Mesenchymal stem cell (in vitro differentiated cells and primary cell): ENCODE measurements at regions not wholly inside any gene's neighbourhood (a gene's known extent, or its start where the extent isn't known, plus 50 kb on each side); places are given as distances from the start of the nearest gene placed in this dataset.

ENCODE experiments used
- DNase-seq: peaks from one replicate; pipeline ENCODE4 v3.0.0-alpha.2; 2013
- H2AFZ ChIP-seq: one replicate; pipeline ENCODE4 v1.6.1; 2013; ENCODE audit warnings: low read depth, mild to moderate bottlenecking, control low read depth, inconsistent platforms, low read length, moderate library complexity
- H2AK5ac ChIP-seq: 2 replicates; pipeline ENCODE4 v1.6.1; 2013; ENCODE audit warnings: low read length, moderate library complexity, mild to moderate bottlenecking, inconsistent platforms; ENCODE audit not compliant: severe bottlenecking
- H2BK120ac ChIP-seq: one replicate; pipeline ENCODE4 v1.6.1; 2013; ENCODE audit warnings: low read depth, mild to moderate bottlenecking, inconsistent platforms, low read length, moderate library complexity
- H2BK12ac ChIP-seq, 2 experiments: one replicate each; pipeline ENCODE4 v1.6.1; 2013; ENCODE audit warnings: inconsistent platforms in 2 of 2, low read length in 2 of 2, mild to moderate bottlenecking in 2 of 2, moderate library complexity in 2 of 2, control low read depth in 1 of 2
- H2BK15ac ChIP-seq: one replicate; pipeline ENCODE4 v1.6.1; 2013; ENCODE audit warnings: mild to moderate bottlenecking, low read depth, inconsistent platforms; ENCODE audit not compliant: poor library complexity, severe bottlenecking
- H2BK5ac ChIP-seq: 2 replicates; pipeline ENCODE4 v1.6.1; 2013; ENCODE audit warnings: low read depth, mild to moderate bottlenecking, low read length, control low read depth, inconsistent platforms; ENCODE audit not compliant: poor library complexity, severe bottlenecking
- H3K14ac ChIP-seq, 2 experiments: one replicate each; pipeline ENCODE4 v1.6.1; 2013; ENCODE audit warnings: inconsistent platforms in 2 of 2, low read length in 2 of 2, control low read depth in 1 of 2, mild to moderate bottlenecking in 1 of 2, moderate library complexity in 1 of 2
- H3K18ac ChIP-seq, 2 experiments: one replicate each; pipeline ENCODE4 v1.6.1; 2013; ENCODE audit warnings: inconsistent platforms in 2 of 2, low read length in 2 of 2, control low read depth in 1 of 2, low read depth in 1 of 2, mild to moderate bottlenecking in 1 of 2
- H3K23ac ChIP-seq, 2 experiments: one replicate each; pipeline ENCODE4 v1.6.1; 2013; ENCODE audit warnings: inconsistent platforms in 2 of 2, low read length in 2 of 2, mild to moderate bottlenecking in 2 of 2, moderate library complexity in 2 of 2, control low read depth in 1 of 2
- H3K27ac ChIP-seq: 2 replicates; pipeline ENCODE4 v1.5.1; 2013; ENCODE audit warnings: mild to moderate bottlenecking, moderate library complexity, low read length, control low read depth, inconsistent platforms; ENCODE audit not compliant: poor library complexity, severe bottlenecking
- H3K27me3 ChIP-seq, 2 experiments: 2 replicates each; pipeline versions ENCODE4 v1.6.1 to v1.7.0; 2013; ENCODE audit warnings: low read length in 2 of 2, mild to moderate bottlenecking in 2 of 2, moderate library complexity in 2 of 2, control low read depth in 1 of 2, inconsistent platforms in 1 of 2; ENCODE audit not compliant: control insufficient read depth in 1 of 2, insufficient read depth in 1 of 2
- H3K36me3 ChIP-seq, 2 experiments: 2 replicates each; pipeline versions ENCODE4 v1.6.1 to v1.7.0; 2013; ENCODE audit warnings: low read length in 2 of 2, control low read depth in 1 of 2, inconsistent platforms in 1 of 2, low read depth in 1 of 2, mild to moderate bottlenecking in 1 of 2; ENCODE audit not compliant: insufficient read depth in 2 of 2, control insufficient read depth in 1 of 2
- H3K4ac ChIP-seq, 2 experiments: one replicate each; pipeline ENCODE4 v1.6.1; 2013; ENCODE audit warnings: inconsistent platforms in 2 of 2, low read length in 2 of 2, mild to moderate bottlenecking in 2 of 2, moderate library complexity in 2 of 2, control low read depth in 1 of 2, low read depth in 1 of 2
- H3K4me1 ChIP-seq: 2 replicates; pipeline ENCODE4 v1.6.1; 2013; ENCODE audit warnings: low read depth, low read length, control low read depth; ENCODE audit not compliant: control insufficient read depth, insufficient read depth
- H3K4me2 ChIP-seq: 2 replicates; pipeline ENCODE4 v1.6.1; 2013; ENCODE audit warnings: low read length, mild to moderate bottlenecking, inconsistent platforms; ENCODE audit not compliant: poor library complexity, severe bottlenecking
- H3K4me3 ChIP-seq, 2 experiments: 2 replicates each; pipeline versions ENCODE4 v1.5.1 to v1.7.0; 2013; ENCODE audit warnings: low read length in 2 of 2, mild to moderate bottlenecking in 2 of 2, control low read depth in 1 of 2, low read depth in 1 of 2; ENCODE audit not compliant: insufficient read depth in 1 of 2
- H3K79me1 ChIP-seq: replicated peaks from 2 replicates; pipeline ENCODE4 v1.6.1; 2013; ENCODE audit warnings: mild to moderate bottlenecking, control low read depth, low read length, inconsistent platforms; ENCODE audit not compliant: poor library complexity, severe bottlenecking
- H3K9ac ChIP-seq: 2 replicates; pipeline ENCODE4 v1.7.0; 2013; ENCODE audit warnings: mild to moderate bottlenecking, low read length, moderate library complexity
- H3K9me3 ChIP-seq: 2 replicates; pipeline ENCODE4 v1.7.0; 2013; ENCODE audit warnings: mild to moderate bottlenecking, low read length; ENCODE audit not compliant: control insufficient read depth
- H4K8ac ChIP-seq: one replicate; pipeline ENCODE4 v1.6.1; 2013; ENCODE audit warnings: inconsistent platforms, mild to moderate bottlenecking, low read length, moderate library complexity
- H4K91ac ChIP-seq: one replicate; pipeline ENCODE4 v1.6.1; 2013; ENCODE audit warnings: mild to moderate bottlenecking, low read length, inconsistent platforms
- WGBS: methylation state at CpG from one replicate; pipeline ENCODE4 v1.1.7; 2013; ENCODE audit warnings: mixed read lengths; 5-methylcytosine and 5-hydroxymethylcytosine counted together

GRCh38 chr10:4637657-4638056 is 188.3 kb upstream of the AKR1E2 start:
- Histone ChIP-seq H3K9ac (no peak overlapping the region), H3K4me3 (no peak overlapping the region), H3K4ac (no peak overlapping the region), H3K14ac (no peak overlapping the region), H3K9me3 (no peaks in the 10 kb centered on the region), H2BK5ac (no peak overlapping the region), H2AFZ (no peak overlapping the region), H3K27me3 (no peaks in the 10 kb centered on the region), H3K36me3 (no peaks in the 10 kb centered on the region), H3K27ac (no peak overlapping the region), H2BK120ac (no peak overlapping the region), H3K4me1 (peaks cover 3% of the 10 kb centered on the region), H4K8ac (no peak overlapping the region), H2BK15ac (no peak overlapping the region), H4K91ac (no peak overlapping the region), H2AK5ac (no peak overlapping the region), H3K23ac (no peak overlapping the region), H3K4me2 (no peak overlapping the region), H3K79me1 (no peaks in the 10 kb centered on the region), H2BK12ac (no peak overlapping the region), H3K18ac (peak overlapping the region in 1 of 2 experiments; percentile 43)
- 99% methylated on average over 2 of the region's 2 CpGs for WGBS
- DNase-seq: no peak

GRCh38 chr10:4635883-4636282 is 190.1 kb upstream of the AKR1E2 start:
- no peak overlapping the region for H3K4me3 ChIP-seq
- no peaks in the 10 kb centered on the region for H3K9me3 ChIP-seq
- no peak overlapping the region for H3K4me2 ChIP-seq
- no peak overlapping the region for H3K23ac ChIP-seq
- no peak overlapping the region for H2AK5ac ChIP-seq
- no peak overlapping the region for H2AFZ ChIP-seq
- H3K79me1 ChIP-seq: no peaks in the 10 kb centered on the region
- H2BK15ac ChIP-seq: no peak overlapping the region
- no peaks in the 10 kb centered on the region for H3K36me3 ChIP-seq
- DNase-seq: no peak
- H3K27ac ChIP-seq: no peak overlapping the region
- H2BK5ac ChIP-seq: no peak overlapping the region
- no peak overlapping the region for H2BK12ac ChIP-seq
- no peaks in the 10 kb centered on the region for H3K27me3 ChIP-seq
- WGBS: no CpG with 5 or more reads among the region's 2 CpGs
- H3K4me1 ChIP-seq: peaks cover 3% of the 10 kb centered on the region
- H4K91ac ChIP-seq: no peak overlapping the region
- H3K4ac ChIP-seq: no peak overlapping the region
- peak overlapping the region; percentile 59 for H3K9ac ChIP-seq
- no peak overlapping the region for H4K8ac ChIP-seq
- no peak overlapping the region for H3K18ac ChIP-seq
- H3K14ac ChIP-seq: no peak overlapping the region
- H2BK120ac ChIP-seq: no peak overlapping the region

DNA sequence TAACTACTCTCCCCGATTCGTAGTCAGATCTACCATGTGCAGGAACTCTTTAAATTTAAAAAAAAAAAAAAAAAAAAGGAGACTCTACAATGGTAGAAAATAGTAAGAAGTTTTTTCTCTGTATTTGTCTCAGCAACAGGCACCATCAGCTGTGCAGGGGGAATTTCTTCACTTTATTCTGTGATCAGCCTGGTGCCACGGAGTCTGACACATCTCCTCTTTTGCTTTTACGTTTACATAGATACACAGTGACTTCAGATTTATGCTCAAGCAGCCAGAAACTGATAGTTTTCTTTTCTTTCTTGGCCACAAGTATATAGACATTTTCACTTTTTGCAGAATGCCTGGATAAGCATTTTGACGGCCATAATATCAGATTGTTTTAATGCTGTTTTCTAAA is 190.6 kb upstream of the AKR1E2 start:
- Histone ChIP-seq H3K9ac (peak overlapping the region; percentile 59), H3K14ac (no peak overlapping the region), H3K4me1 (peaks cover 3% of the 10 kb centered on the region), H2AFZ (no peak overlapping the region), H2BK12ac (no peak overlapping the region), H2AK5ac (no peak overlapping the region), H3K18ac (no peak overlapping the region), H4K8ac (no peak overlapping the region), H3K23ac (no peak overlapping the region), H3K27me3 (no peaks in the 10 kb centered on the region), H2BK5ac (no peak overlapping the region), H4K91ac (no peak overlapping the region), H3K27ac (no peak overlapping the region), H2BK120ac (no peak overlapping the region), H3K4me2 (no peak overlapping the region), H3K4me3 (no peak overlapping the region), H3K9me3 (no peaks in the 10 kb centered on the region), H3K36me3 (no peaks in the 10 kb centered on the region), H3K4ac (no peak overlapping the region), H2BK15ac (no peak overlapping the region), H3K79me1 (no peaks in the 10 kb centered on the region)
- WGBS: 47% methylated on average over 2 of the region's 5 CpGs
- DNase-seq: peak; percentile 31

DNA sequence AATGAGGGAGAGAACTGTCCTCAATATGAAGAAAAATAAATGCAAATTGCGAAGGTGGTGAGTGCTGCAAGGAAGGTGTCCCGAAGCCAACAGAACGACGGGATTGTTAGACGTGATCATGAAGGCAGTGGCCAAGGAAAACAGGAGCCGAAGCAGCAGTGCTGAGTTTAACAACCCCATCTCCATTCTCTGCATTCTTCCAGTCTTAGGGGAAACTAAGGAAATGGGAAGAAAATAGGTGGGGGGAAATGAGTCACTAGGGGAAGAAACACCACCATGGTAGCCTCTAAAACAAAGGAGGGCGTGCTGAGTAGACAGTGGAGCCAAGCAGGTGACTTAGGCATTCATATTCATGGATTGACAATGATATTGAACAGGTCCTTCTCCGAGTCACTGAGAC is 192.2 kb upstream of the AKR1E2 start:
- Histone ChIP-seq H3K23ac (no peak overlapping the region), H2BK5ac (no peak overlapping the region), H3K14ac (no peak overlapping the region), H4K8ac (no peak overlapping the region), H2BK120ac (no peak overlapping the region), H4K91ac (no peak overlapping the region), H3K27me3 (no peaks in the 10 kb centered on the region), H3K79me1 (no peaks in the 10 kb centered on the region), H3K4me3 (no peak overlapping the region), H2BK12ac (no peak overlapping the region), H3K9me3 (no peaks in the 10 kb centered on the region), H3K27ac (no peak overlapping the region), H2AK5ac (no peak overlapping the region), H2AFZ (no peak overlapping the region), H2BK15ac (no peak overlapping the region), H3K4me1 (peaks cover 3% of the 10 kb centered on the region), H3K4ac (no peak overlapping the region), H3K18ac (no peak overlapping the region), H3K9ac (no peak overlapping the region), H3K36me3 (no peaks in the 10 kb centered on the region), H3K4me2 (no peak overlapping the region)
- 96% methylated on average over 7 of the region's 8 CpGs for WGBS
- no peak for DNase-seq
